Transverse colon (tissue), 4 donors: ENCODE measurements at regions not wholly inside any gene's neighbourhood (a gene's known extent, or its start where the extent isn't known, plus 50 kb on each side); places are given as distances from the start of the nearest gene placed in this dataset.

Experiments used
- DNase-seq: peaks from one replicate; pipeline ENCODE4 v3.0.0-alpha.2; 2019
- H3K27ac ChIP-seq, 4 donors: fragments of 200-600 bp; sonication (generic); 2 replicates each; pipeline ENCODE4 v1.5.1; 2016 to 2018; ENCODE audit warnings: inconsistent platforms in 4 of 4
- H3K27me3 ChIP-seq: fragments of 200-600 bp; sonication (generic); 2 replicates; pipeline ENCODE4 v1.5.1; 2017; ENCODE audit warnings: inconsistent platforms
- H3K36me3 ChIP-seq, 4 donors: fragments of 200-600 bp; sonication (generic); 2 replicates each; pipeline ENCODE4 v1.5.1; 2017 to 2019; ENCODE audit warnings: inconsistent platforms in 4 of 4
- H3K4me1 ChIP-seq, 4 donors: fragments of 200-600 bp; sonication (generic); 2 replicates each; pipeline ENCODE4 v1.5.1; 2017 to 2020; ENCODE audit warnings: inconsistent platforms in 4 of 4
- H3K4me3 ChIP-seq, 4 donors: fragments of 200-600 bp; sonication (generic); 1 replicate in 1 of 4; 2 replicates in 3 of 4; pipeline versions ENCODE4 v1.5.1 to v1.6.1; 2017 to 2019; ENCODE audit warnings: inconsistent platforms in 4 of 4
- H3K9me3 ChIP-seq, 2 donors: fragments of 200-600 bp; sonication (generic); 2 replicates each; pipeline ENCODE4 v1.5.1; 2017 to 2019; ENCODE audit warnings: inconsistent platforms in 2 of 2
- EP300 ChIP-seq: sonication (generic); formaldehyde crosslinking; IDR thresholded peaks from one replicate; pipeline ENCODE4 v1.6.1; 2017; ENCODE audit warnings: antibody characterized with exemption, low read depth
- POLR2A ChIP-seq: fragments of 450-650 bp; IDR thresholded peaks from one replicate; pipeline ENCODE4 v1.6.1; 2016; ENCODE audit warnings: antibody characterized with exemption, mild to moderate bottlenecking, moderate library complexity
- POLR2AphosphoS5 ChIP-seq, 3 donors: sonication (generic); formaldehyde crosslinking; IDR thresholded peaks; one replicate each; pipeline ENCODE4 v1.6.1; 2016; ENCODE audit warnings: antibody characterized with exemption in 3 of 3
- WGBS, 2 donors: methylation state at CpG; one replicate each; pipeline ENCODE4 v1.1.5; 2018; ENCODE audit warnings: low coverage in 1 of 2; 5-methylcytosine and 5-hydroxymethylcytosine counted together
- in situ Hi-C, 4 donors: fragments of 200-750 bp; cut with MboI; loops; one replicate each; pipeline versions ENCODE4 v1.15.0 to v1.15.1; 2017; ENCODE audit warnings: low sequenced_read_pairs in 3 of 4, low pct_ligation_motif_present in 1 of 4, low pct_unique_long_range_greater_than_20kb in 1 of 4
- intact Hi-C: fragments of 100-400 bp; cut with DNase I; formaldehyde crosslinking; loops from one replicate; pipeline ENCODE4 v1.15.1; 2023; ENCODE audit warnings: low total_unique reads
- TF ChIP-seq, protein P1 (sequence below), 5 experiments: fragments of 200-600 bp in 3 of 5; fragments of 450-650 bp in 2 of 5; sonication (generic) in 3 of 5; IDR thresholded peaks; 1 replicate in 2 of 5; 2 replicates in 3 of 5; pipeline ENCODE4 v1.5.1; 2016 to 2017; ENCODE audit warnings: antibody characterized with exemption in 5 of 5, inconsistent platforms in 3 of 5, mild to moderate bottlenecking in 2 of 5, moderate library complexity in 1 of 5

DNA sequence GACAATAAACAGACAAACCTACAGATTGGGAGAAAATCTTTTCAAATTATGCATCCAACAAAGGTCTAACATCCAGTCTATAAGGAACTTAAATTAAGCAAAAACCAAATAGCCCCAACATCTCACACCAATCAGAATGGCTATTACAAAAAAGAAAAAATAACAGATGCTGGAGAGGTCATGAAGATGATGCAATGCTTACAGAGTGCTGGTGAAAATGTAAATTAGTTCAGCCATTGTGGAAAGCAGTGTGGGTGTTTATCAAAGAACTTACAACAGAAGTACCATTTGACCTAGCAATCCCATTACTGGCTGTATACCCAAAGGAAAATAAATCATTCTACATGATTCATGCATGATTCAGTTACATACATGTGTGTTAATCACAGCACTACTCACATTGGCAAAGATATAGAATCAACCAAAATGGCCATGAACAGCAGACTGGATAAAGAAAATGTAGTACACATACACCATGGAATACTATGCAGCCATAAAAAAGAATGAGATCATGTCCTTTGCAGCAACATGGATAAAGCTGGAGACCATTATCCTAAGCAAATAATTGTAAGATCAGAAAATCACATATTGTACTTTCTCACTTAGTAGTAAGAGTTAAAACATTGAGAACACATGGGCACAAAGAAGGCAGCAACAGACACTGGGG is 223.9 kb upstream of the WSB1 start:
- Histone ChIP-seq H3K9me3 (no peaks in the 10 kb centered on the region), H3K27me3 (no peaks in the 10 kb centered on the region), H3K36me3 (no peaks in the 10 kb centered on the region), H3K4me1 (no peaks in the 10 kb centered on the region), H3K4me3 (no peak overlapping the region), H3K27ac (no peak overlapping the region)
- in situ Hi-C loops: no loop called here
- intact Hi-C loops: no loop called here
- TF ChIP-seq EP300 (no peak), POLR2A (no peak), POLR2AphosphoS5 (IDR thresholded peaks at IDR 0.05) (no peak)
- TF ChIP-seq, protein P1, sequence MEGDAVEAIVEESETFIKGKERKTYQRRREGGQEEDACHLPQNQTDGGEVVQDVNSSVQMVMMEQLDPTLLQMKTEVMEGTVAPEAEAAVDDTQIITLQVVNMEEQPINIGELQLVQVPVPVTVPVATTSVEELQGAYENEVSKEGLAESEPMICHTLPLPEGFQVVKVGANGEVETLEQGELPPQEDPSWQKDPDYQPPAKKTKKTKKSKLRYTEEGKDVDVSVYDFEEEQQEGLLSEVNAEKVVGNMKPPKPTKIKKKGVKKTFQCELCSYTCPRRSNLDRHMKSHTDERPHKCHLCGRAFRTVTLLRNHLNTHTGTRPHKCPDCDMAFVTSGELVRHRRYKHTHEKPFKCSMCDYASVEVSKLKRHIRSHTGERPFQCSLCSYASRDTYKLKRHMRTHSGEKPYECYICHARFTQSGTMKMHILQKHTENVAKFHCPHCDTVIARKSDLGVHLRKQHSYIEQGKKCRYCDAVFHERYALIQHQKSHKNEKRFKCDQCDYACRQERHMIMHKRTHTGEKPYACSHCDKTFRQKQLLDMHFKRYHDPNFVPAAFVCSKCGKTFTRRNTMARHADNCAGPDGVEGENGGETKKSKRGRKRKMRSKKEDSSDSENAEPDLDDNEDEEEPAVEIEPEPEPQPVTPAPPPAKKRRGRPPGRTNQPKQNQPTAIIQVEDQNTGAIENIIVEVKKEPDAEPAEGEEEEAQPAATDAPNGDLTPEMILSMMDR (IDR thresholded peaks at IDR 0.05): no peak
- no peak for DNase-seq

- Histone ChIP-seq H3K27me3 (no peaks in the 10 kb centered on the region), H3K27ac (no peak overlapping the region), H3K9me3 (no peaks in the 10 kb centered on the region), H3K4me3 (no peak overlapping the region), H3K4me1 (no peaks in the 10 kb centered on the region), H3K36me3 (no peaks in the 10 kb centered on the region)
- intact Hi-C loops: no loop called here
- 69 to 80% methylated on average over 1 of the region's 1 CpG for WGBS, 2 donors
- TF ChIP-seq EP300 (no peak), POLR2A (no peak), POLR2AphosphoS5 (IDR thresholded peaks at IDR 0.05) (no peak)
- TF ChIP-seq, protein P1 (IDR thresholded peaks at IDR 0.05): no peak
- DNase-seq: no peak
- in situ Hi-C loops: no loop called here
Measured at GRCh38 chr17:27070836-27071235, 223.1 kb upstream of the WSB1 start.

DNA sequence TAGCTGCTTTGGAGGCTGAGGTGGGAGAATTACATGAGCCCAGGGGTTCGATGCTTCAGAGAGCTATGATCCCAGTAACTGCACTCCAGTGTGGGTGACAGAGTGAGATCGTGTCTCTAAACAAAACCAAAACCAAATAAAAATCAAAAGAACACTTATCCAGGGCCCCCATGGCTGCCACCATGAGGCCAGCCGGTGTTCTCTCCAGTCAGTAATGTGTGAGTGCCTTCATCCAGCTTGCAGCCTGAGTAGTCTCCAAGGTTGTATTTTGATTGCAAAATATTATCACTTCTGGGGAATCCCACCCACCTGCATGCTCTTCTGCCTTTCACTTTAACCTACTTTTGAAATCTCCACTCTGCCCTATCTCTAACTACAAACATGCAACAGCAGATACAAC is 221.0 kb upstream of the WSB1 start:
- in situ Hi-C loops (no loop called here), intact Hi-C loops (no loop called here)
- H3K27me3 ChIP-seq: no peaks in the 10 kb centered on the region
- H3K27ac ChIP-seq: no peak overlapping the region
- no peaks in the 10 kb centered on the region for H3K9me3 ChIP-seq
- no peak for TF ChIP-seq POLR2AphosphoS5 (IDR thresholded peaks at IDR 0.05)
- no peak for TF ChIP-seq EP300
- TF ChIP-seq, protein P1 (IDR thresholded peaks at IDR 0.05): no peak
- TF ChIP-seq POLR2A: no peak
- H3K4me1 ChIP-seq: no peaks in the 10 kb centered on the region
- H3K4me3 ChIP-seq: no peak overlapping the region
- H3K36me3 ChIP-seq: no peaks in the 10 kb centered on the region
- 35 to 63% methylated on average over 3 of the region's 3 CpGs for WGBS, 2 donors
- DNase-seq: no peak

GRCh38 chr17:27076814-27077213 is 217.1 kb upstream of the WSB1 start:
- Histone ChIP-seq H3K36me3 (no peaks in the 10 kb centered on the region), H3K27ac (no peak overlapping the region), H3K4me1 (no peaks in the 10 kb centered on the region), H3K9me3 (no peaks in the 10 kb centered on the region), H3K4me3 (no peak overlapping the region), H3K27me3 (no peaks in the 10 kb centered on the region)
- in situ Hi-C loops (no loop called here), intact Hi-C loops (no loop called here)
- no peak for DNase-seq
- TF ChIP-seq EP300 (no peak), POLR2A (no peak), POLR2AphosphoS5 (IDR thresholded peaks at IDR 0.05) (no peak)
- TF ChIP-seq, protein P1 (IDR thresholded peaks at IDR 0.05): no peak
